ENCODE measurements at regions not wholly inside any gene's neighbourhood (a gene's known extent, or its start where the extent isn't known, plus 50 kb on each side); places are given as distances from the start of the nearest gene placed in this dataset.

- TF ChIP-seq EZH2phosphoT487 (IDR thresholded peaks at IDR 0.05; ENCODE audit: insufficient read depth, low read depth): no peak
- no peak for TF ChIP-seq EZH2 (IDR thresholded peaks at IDR 0.05; ENCODE audit: insufficient read depth, poor library complexity, severe bottlenecking)
- WGBS, 2 experiments (ENCODE audit: low coverage in 1 of 2, low lambda C conversion rate in 2 of 2, missing lambda C conversion rate in 2 of 2): 12 to 13% methylated on average over 33 to 36 of the region's 37 CpGs
- H3K27me3 ChIP-seq (replicated peaks; ENCODE audit: insufficient read depth): no peaks in the 10 kb centered on the region
- H3K9me3 ChIP-seq (ENCODE audit: low read depth): no peaks in the 10 kb centered on the region
- H3K36me3 ChIP-seq (ENCODE audit: low read depth): no peaks in the 10 kb centered on the region
- H3K4me3 ChIP-seq: peak overlapping the region; percentile 30; the same call in 1 of the 2 replicates
- peak overlapping the region; percentile 60 for H3K9ac ChIP-seq
- H3K27ac ChIP-seq: peak overlapping the region; percentile 60
- DNase-seq: peak; percentile 79
- no peaks in the 10 kb centered on the region; the same call in 1 of the 2 replicates for H3K79me2 ChIP-seq (ENCODE audit: insufficient read depth)
- H3K4me2 ChIP-seq (ENCODE audit: unreplicated experiment): peak overlapping the region; percentile 36
- no peaks in the 10 kb centered on the region for H3K9me2 ChIP-seq (ENCODE audit: insufficient read depth)
- no peaks in the 10 kb centered on the region for H4K20me1 ChIP-seq (ENCODE audit: insufficient read depth)
- no peak overlapping the region for H2AFZ ChIP-seq
- in situ Hi-C loops (cut with MboI): no loop called here
- H3F3A ChIP-seq (ENCODE audit: insufficient read depth): peaks cover 17% of the 10 kb centered on the region
- H3K4me1 ChIP-seq (ENCODE audit: insufficient read depth): peaks cover 33% of the 10 kb centered on the region
Observed at GRCh38 chr12:124457287-124458219, 109.9 kb downstream of the NCOR2 start.

GRCh38 chr12:124456652-124457152 lies 110.7 kb downstream of the NCOR2 start:
- no peak for DNase-seq
- in situ Hi-C loops (cut with MboI): no loop called here
- no peaks in the 10 kb centered on the region for H4K20me1 ChIP-seq (ENCODE audit: insufficient read depth)
- no peaks in the 10 kb centered on the region for H3K36me3 ChIP-seq (ENCODE audit: low read depth)
- TF ChIP-seq EZH2 (IDR thresholded peaks at IDR 0.05; ENCODE audit: insufficient read depth, poor library complexity, severe bottlenecking): no peak
- no peak for TF ChIP-seq EZH2phosphoT487 (IDR thresholded peaks at IDR 0.05; ENCODE audit: insufficient read depth, low read depth)
- no peak overlapping the region for H2AFZ ChIP-seq
- H3K4me1 ChIP-seq (ENCODE audit: insufficient read depth): peaks cover 38% of the 10 kb centered on the region
- H3K27me3 ChIP-seq (replicated peaks; ENCODE audit: insufficient read depth): no peaks in the 10 kb centered on the region
- H3K27ac ChIP-seq: no peak overlapping the region
- no peak overlapping the region for H3K4me2 ChIP-seq (ENCODE audit: unreplicated experiment)
- peaks cover 24% of the 10 kb centered on the region for H3F3A ChIP-seq (ENCODE audit: insufficient read depth)
- H3K9me2 ChIP-seq (ENCODE audit: insufficient read depth): no peaks in the 10 kb centered on the region
- WGBS, 2 experiments (ENCODE audit: low coverage in 1 of 2, low lambda C conversion rate in 2 of 2, missing lambda C conversion rate in 2 of 2): 92 to 96% methylated on average over 15 to 31 of the region's 31 CpGs
- H3K9me3 ChIP-seq (ENCODE audit: low read depth): no peaks in the 10 kb centered on the region
- no peak overlapping the region; the same call in 1 of the 2 replicates for H3K9ac ChIP-seq
- no peak overlapping the region for H3K4me3 ChIP-seq
- H3K79me2 ChIP-seq (ENCODE audit: insufficient read depth): no peaks in the 10 kb centered on the region; the same call in 1 of the 2 replicates

GRCh38 chr12:124456133-124456651 lies 111.2 kb downstream of the NCOR2 start:
- H3K36me3 ChIP-seq (ENCODE audit: low read depth): no peaks in the 10 kb centered on the region
- TF ChIP-seq EZH2 (IDR thresholded peaks at IDR 0.05; ENCODE audit: insufficient read depth, poor library complexity, severe bottlenecking) (no peak), EZH2phosphoT487 (IDR thresholded peaks at IDR 0.05; ENCODE audit: insufficient read depth, low read depth) (no peak)
- H3K27me3 ChIP-seq (replicated peaks; ENCODE audit: insufficient read depth): no peaks in the 10 kb centered on the region
- H4K20me1 ChIP-seq (ENCODE audit: insufficient read depth): no peaks in the 10 kb centered on the region
- no peaks in the 10 kb centered on the region for H3K9me2 ChIP-seq (ENCODE audit: insufficient read depth)
- no peaks in the 10 kb centered on the region for H3K9me3 ChIP-seq (ENCODE audit: low read depth)
- H3K4me1 ChIP-seq (ENCODE audit: insufficient read depth): peaks cover 38% of the 10 kb centered on the region
- in situ Hi-C loops (cut with MboI): no loop called here
- no peak overlapping the region for H3K4me3 ChIP-seq
- peaks cover 24% of the 10 kb centered on the region for H3F3A ChIP-seq (ENCODE audit: insufficient read depth)
- peaks cover 2% of the 10 kb centered on the region; the same call in 1 of the 2 replicates for H3K79me2 ChIP-seq (ENCODE audit: insufficient read depth)
- no peak overlapping the region for H3K27ac ChIP-seq
- WGBS, 2 experiments (ENCODE audit: low coverage in 1 of 2, low lambda C conversion rate in 2 of 2, missing lambda C conversion rate in 2 of 2): 93 to 97% methylated on average over 12 of the region's 12 CpGs
- no peak for DNase-seq
- no peak overlapping the region for H3K9ac ChIP-seq
- H3K4me2 ChIP-seq (ENCODE audit: unreplicated experiment): no peak overlapping the region
- no peak overlapping the region for H2AFZ ChIP-seq

GRCh38 chr12:124455336-124455735 lies 112.1 kb downstream of the NCOR2 start:
- no peaks in the 10 kb centered on the region for H3K9me2 ChIP-seq (ENCODE audit: insufficient read depth)
- in situ Hi-C loops (cut with MboI): no loop called here
- H3K79me2 ChIP-seq (ENCODE audit: insufficient read depth): peaks cover 10% of the 10 kb centered on the region
- no peak overlapping the region for H2AFZ ChIP-seq
- peaks cover 24% of the 10 kb centered on the region for H3F3A ChIP-seq (ENCODE audit: insufficient read depth)
- no peaks in the 10 kb centered on the region for H3K36me3 ChIP-seq (ENCODE audit: low read depth)
- H3K4me1 ChIP-seq (ENCODE audit: insufficient read depth): peaks cover 38% of the 10 kb centered on the region
- H3K27ac ChIP-seq: peak overlapping the region; percentile 79
- WGBS, 2 experiments (ENCODE audit: low coverage in 1 of 2, low lambda C conversion rate in 2 of 2, missing lambda C conversion rate in 2 of 2): 90 to 92% methylated on average over 7 to 9 of the region's 9 CpGs
- no peaks in the 10 kb centered on the region for H4K20me1 ChIP-seq (ENCODE audit: insufficient read depth)
- H3K9me3 ChIP-seq (ENCODE audit: low read depth): no peaks in the 10 kb centered on the region
- H3K9ac ChIP-seq: 0 out of 2 replicates have a peak overlapping the region, but pooled peaks have one; percentile 6
- no peak overlapping the region for H3K4me3 ChIP-seq
- no peaks in the 10 kb centered on the region for H3K27me3 ChIP-seq (replicated peaks; ENCODE audit: insufficient read depth)
- no peak overlapping the region for H3K4me2 ChIP-seq (ENCODE audit: unreplicated experiment)
- no peak for DNase-seq
- no peak for TF ChIP-seq EZH2phosphoT487 (IDR thresholded peaks at IDR 0.05; ENCODE audit: insufficient read depth, low read depth)

All from GM23248 (cell line).